ENCODE measurements at regions not wholly inside any gene's neighbourhood (a gene's known extent, or its start where the extent isn't known, plus 50 kb on each side); places are given as distances from the start of the nearest gene placed in this dataset.

- H3K4me1 ChIP-seq (ENCODE audit: insufficient read depth) = peaks cover 26% of the 10 kb centered on the region
- H3F3A ChIP-seq (ENCODE audit: insufficient read depth) = peaks cover 38% of the 10 kb centered on the region
- no peaks in the 10 kb centered on the region for H3K79me2 ChIP-seq (ENCODE audit: insufficient read depth)
- no peaks in the 10 kb centered on the region for H4K20me1 ChIP-seq (ENCODE audit: insufficient read depth)
- no peak overlapping the region for H3K9ac ChIP-seq
- H3K4me2 ChIP-seq (ENCODE audit: unreplicated experiment) = peak overlapping the region; percentile 48
- TF ChIP-seq EZH2phosphoT487 (IDR thresholded peaks at IDR 0.05; ENCODE audit: insufficient read depth, low read depth) (no peak), EZH2 (IDR thresholded peaks at IDR 0.05; ENCODE audit: insufficient read depth, poor library complexity, severe bottlenecking) (no peak)
- H3K27me3 ChIP-seq (replicated peaks; ENCODE audit: insufficient read depth) = no peaks in the 10 kb centered on the region
- H3K4me3 ChIP-seq = no peak overlapping the region
- in situ Hi-C loops (cut with MboI) = no loop called here
- 96% methylated on average over 4 of the region's 4 CpGs for WGBS, 2 experiments (ENCODE audit: low coverage in 1 of 2, low lambda C conversion rate in 2 of 2, missing lambda C conversion rate in 2 of 2)
- no peaks in the 10 kb centered on the region for H3K36me3 ChIP-seq (ENCODE audit: low read depth)
- no peaks in the 10 kb centered on the region for H3K9me2 ChIP-seq (ENCODE audit: insufficient read depth)
- peak overlapping the region; percentile 63 for H3K27ac ChIP-seq
- no peak overlapping the region for H2AFZ ChIP-seq
- no peaks in the 10 kb centered on the region for H3K9me3 ChIP-seq (ENCODE audit: low read depth)
- no peak for DNase-seq
These were observed 53.6 kb upstream of the BICC1 start for GRCh38 chr10:58459069-58459468.

GRCh38 chr10:58460157-58460556 lies 52.5 kb upstream of the BICC1 start:
- H3K4me1 ChIP-seq (ENCODE audit: insufficient read depth) = peaks cover 20% of the 10 kb centered on the region

DNA sequence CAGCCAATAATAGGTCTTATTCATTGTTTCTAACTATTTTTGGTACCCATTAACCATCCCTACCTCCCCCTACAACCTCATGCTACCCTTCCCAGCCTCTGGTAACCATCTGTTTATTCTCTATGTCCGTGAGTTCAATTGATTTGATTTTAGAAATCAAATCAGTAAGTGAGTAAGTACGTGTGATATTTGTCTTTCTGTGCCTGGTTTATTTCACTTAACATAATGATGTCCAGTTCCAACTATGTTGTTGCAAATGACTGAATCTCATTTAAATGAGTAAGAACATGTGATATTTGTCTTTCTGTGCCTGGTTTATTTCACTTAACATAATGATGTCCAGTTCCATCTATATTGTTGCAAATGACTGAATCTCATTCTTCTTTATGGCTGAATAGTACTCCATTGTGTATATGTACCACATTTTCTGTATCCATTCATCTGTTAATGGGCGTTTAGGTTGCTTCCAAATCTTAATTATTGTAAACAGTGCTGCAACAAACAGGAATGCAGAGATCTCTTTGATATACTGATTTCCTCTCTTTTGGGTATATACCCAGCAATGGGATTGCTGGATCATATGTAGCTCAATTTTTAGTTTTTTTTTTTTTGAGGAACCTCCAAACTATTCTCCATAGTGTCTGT lies 49.7 kb upstream of the BICC1 start:
- no peak overlapping the region for H3K27ac ChIP-seq
- H3F3A ChIP-seq (ENCODE audit: insufficient read depth) = peaks cover 17% of the 10 kb centered on the region
- no peaks in the 10 kb centered on the region for H3K79me2 ChIP-seq (ENCODE audit: insufficient read depth)
- H3K4me1 ChIP-seq (ENCODE audit: insufficient read depth) = peaks cover 18% of the 10 kb centered on the region
- TF ChIP-seq EZH2phosphoT487 (IDR thresholded peaks at IDR 0.05; ENCODE audit: insufficient read depth, low read depth) (no peak), EZH2 (IDR thresholded peaks at IDR 0.05; ENCODE audit: insufficient read depth, poor library complexity, severe bottlenecking) (no peak)
- H2AFZ ChIP-seq = no peak overlapping the region
- in situ Hi-C loops (cut with MboI) = no loop called here
- DNase-seq = no peak
- H3K27me3 ChIP-seq (replicated peaks; ENCODE audit: insufficient read depth) = no peaks in the 10 kb centered on the region
- no peaks in the 10 kb centered on the region for H3K9me3 ChIP-seq (ENCODE audit: low read depth)
- no peaks in the 10 kb centered on the region for H4K20me1 ChIP-seq (ENCODE audit: insufficient read depth)
- WGBS, 2 experiments (ENCODE audit: low coverage in 1 of 2, low lambda C conversion rate in 2 of 2, missing lambda C conversion rate in 2 of 2) = 57 to 61% methylated on average over 3 of the region's 3 CpGs
- no peaks in the 10 kb centered on the region for H3K36me3 ChIP-seq (ENCODE audit: low read depth)
- no peaks in the 10 kb centered on the region for H3K9me2 ChIP-seq (ENCODE audit: insufficient read depth)
- no peak overlapping the region for H3K4me3 ChIP-seq
- no peak overlapping the region for H3K4me2 ChIP-seq (ENCODE audit: unreplicated experiment)
- no peak overlapping the region for H3K9ac ChIP-seq

More at GRCh38 chr10:58460157-58460556, 52.5 kb upstream of the BICC1 start:
- in situ Hi-C loops (cut with MboI) = no loop called here
- no peak overlapping the region for H3K4me2 ChIP-seq (ENCODE audit: unreplicated experiment)
- no peak overlapping the region for H3K4me3 ChIP-seq
- H4K20me1 ChIP-seq (ENCODE audit: insufficient read depth) = no peaks in the 10 kb centered on the region
- no peak for DNase-seq
- no peaks in the 10 kb centered on the region for H3K79me2 ChIP-seq (ENCODE audit: insufficient read depth)
- no peaks in the 10 kb centered on the region for H3K9me2 ChIP-seq (ENCODE audit: insufficient read depth)
- H3K9me3 ChIP-seq (ENCODE audit: low read depth) = no peaks in the 10 kb centered on the region
- H2AFZ ChIP-seq = no peak overlapping the region
- H3F3A ChIP-seq (ENCODE audit: insufficient read depth) = peaks cover 31% of the 10 kb centered on the region
- no peak for TF ChIP-seq EZH2 (IDR thresholded peaks at IDR 0.05; ENCODE audit: insufficient read depth, poor library complexity, severe bottlenecking)
- TF ChIP-seq EZH2phosphoT487 (IDR thresholded peaks at IDR 0.05; ENCODE audit: insufficient read depth, low read depth) = no peak
- no peaks in the 10 kb centered on the region for H3K36me3 ChIP-seq (ENCODE audit: low read depth)
- WGBS, 2 experiments (ENCODE audit: low coverage in 1 of 2, low lambda C conversion rate in 2 of 2, missing lambda C conversion rate in 2 of 2) = 91 to 95% methylated on average over 1 of the region's 1 CpG
- H3K9ac ChIP-seq = no peak overlapping the region
- H3K27ac ChIP-seq = no peak overlapping the region
- no peaks in the 10 kb centered on the region for H3K27me3 ChIP-seq (replicated peaks; ENCODE audit: insufficient read depth)
